NT2/D1 (cell line): ENCODE measurements at regions not wholly inside any gene's neighbourhood (a gene's known extent, or its start where the extent isn't known, plus 50 kb on each side); places are given as distances from the start of the nearest gene placed in this dataset.
"Not testable (repeated sequence)": the region's sequence is repeated elsewhere in the genome, so short reads cannot be mapped to it uniquely, and the experiment has no call there.

ENCODE experiments used
- DNase-seq: peaks from one replicate; pipeline ENCODE4 v3.0.0-alpha.2; 2011; ENCODE audit warnings: low read depth, low spot score
- H3K27me3 ChIP-seq: 2 replicates; pipeline ENCODE4 v1.6.0; 2011; ENCODE audit warnings: mild to moderate bottlenecking; ENCODE audit not compliant: insufficient read length, insufficient read depth
- H3K36me3 ChIP-seq: 2 replicates; pipeline ENCODE4 v1.6.1; 2011; ENCODE audit warnings: mild to moderate bottlenecking, low read length, mixed read lengths; ENCODE audit not compliant: insufficient read depth, insufficient read length
- H3K4me1 ChIP-seq: 2 replicates; pipeline ENCODE4 v1.5.1; 2011; ENCODE audit not compliant: insufficient read depth, insufficient read length
- H3K4me3 ChIP-seq: 2 replicates; pipeline ENCODE4 v1.5.1; 2011; ENCODE audit warnings: low read depth; ENCODE audit not compliant: insufficient read length
- H3K9ac ChIP-seq: 2 replicates; pipeline ENCODE4 v1.6.0; 2011; ENCODE audit warnings: low read depth; ENCODE audit not compliant: insufficient read length
- H3K9me3 ChIP-seq: 2 replicates; pipeline ENCODE4 v1.5.1; 2011; ENCODE audit warnings: mild to moderate bottlenecking, low read length; ENCODE audit not compliant: insufficient read depth
- SUZ12 ChIP-seq: IDR thresholded peaks from 2 replicates; pipeline ENCODE4 v1.6.1; 2011; ENCODE audit not compliant: insufficient read length, insufficient read depth; ENCODE audit errors: extremely low read depth
- YY1 ChIP-seq: IDR thresholded peaks from 2 replicates; pipeline ENCODE4 v1.6.1; 2011; ENCODE audit not compliant: insufficient read length, insufficient read depth
- ZNF274 ChIP-seq: IDR thresholded peaks from 2 replicates; pipeline ENCODE4 v1.6.1; 2011; ENCODE audit warnings: mild to moderate bottlenecking, low read depth, low read length

DNA sequence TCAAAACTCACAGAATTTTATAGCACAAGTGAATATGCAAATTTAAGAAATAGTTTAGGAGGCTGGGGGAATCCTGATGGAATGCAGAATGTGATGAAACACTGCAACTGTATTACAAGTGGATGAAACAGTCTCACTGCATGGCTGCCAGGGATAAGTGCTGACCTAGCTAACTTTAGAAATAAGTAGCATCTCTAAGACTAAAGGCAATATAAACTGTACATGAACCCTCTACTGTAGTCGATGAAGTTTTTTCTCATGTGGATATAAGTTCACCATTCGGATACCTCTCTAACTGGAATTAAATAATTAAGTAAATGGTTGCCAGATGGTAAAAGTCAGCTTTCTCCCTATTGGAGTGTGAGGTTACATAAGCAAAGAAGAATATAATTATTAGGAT lies 777.8 kb upstream of the RAB6C start:
- Histone ChIP-seq H3K27me3 (no peaks in the 10 kb centered on the region), H3K36me3 (no peaks in the 10 kb centered on the region), H3K9me3 (no peaks in the 10 kb centered on the region), H3K9ac (no peak overlapping the region), H3K4me3 (no peak overlapping the region), H3K4me1 (no peaks in the 10 kb centered on the region)
- no peak for DNase-seq
- TF ChIP-seq ZNF274 (no peak), YY1 (no peak), SUZ12 (no peak)

GRCh38 chr2:129203331-129203730 lies 776.1 kb upstream of the RAB6C start:
- no peak for TF ChIP-seq SUZ12
- TF ChIP-seq ZNF274, result no peak
- no peak for TF ChIP-seq YY1

DNA sequence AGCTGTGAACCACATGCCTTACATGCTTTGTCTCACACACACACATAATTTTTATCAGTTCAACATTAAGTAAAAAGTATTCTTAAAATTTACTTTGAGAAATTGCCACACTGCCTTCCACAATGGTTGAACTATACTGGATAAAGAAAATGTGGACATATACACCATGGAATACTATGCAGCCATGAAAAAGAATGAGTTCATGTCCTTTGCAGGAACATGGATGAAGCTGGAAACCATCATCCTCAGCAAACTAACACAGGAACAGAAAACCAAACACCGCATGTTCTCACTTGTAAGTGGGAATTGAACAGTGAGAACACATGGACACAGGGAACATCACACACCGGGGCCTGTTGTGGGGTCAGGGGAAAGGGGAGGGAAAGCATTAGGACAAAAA lies 774.9 kb upstream of the RAB6C start:
- H3K27me3 ChIP-seq, H3K4me1 ChIP-seq, H3K9ac ChIP-seq, H3K9me3 ChIP-seq, H3K4me3 ChIP-seq, DNase-seq, H3K36me3 ChIP-seq: not testable (repeated sequence)

More at GRCh38 chr2:129203331-129203730, 776.1 kb upstream of the RAB6C start:
- Histone ChIP-seq H3K4me1 (no peaks in the 10 kb centered on the region), H3K27me3 (no peaks in the 10 kb centered on the region), H3K4me3 (no peak overlapping the region), H3K9me3 (no peaks in the 10 kb centered on the region), H3K36me3 (no peaks in the 10 kb centered on the region), H3K9ac (no peak overlapping the region)
- DNase-seq, result no peak

DNA sequence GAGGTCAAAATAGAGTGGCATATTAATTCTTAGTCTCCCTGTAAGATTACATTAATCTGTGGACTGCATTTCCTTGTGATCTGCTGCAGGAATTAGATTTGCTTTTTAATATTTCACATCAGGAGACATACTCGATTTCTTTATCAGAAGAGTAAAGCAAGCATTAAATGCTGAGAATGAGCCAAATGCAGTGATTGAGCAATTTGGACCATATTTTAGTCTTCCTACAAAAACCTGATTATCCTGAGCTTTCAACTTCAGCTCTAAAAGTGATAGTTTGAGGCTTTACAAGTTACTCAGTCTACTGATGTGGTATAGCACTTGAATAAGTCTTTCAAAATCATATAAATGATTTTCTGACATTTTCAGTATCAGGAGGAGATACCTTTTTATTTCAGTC lies 774.3 kb upstream of the RAB6C start:
- no peak for TF ChIP-seq YY1
- no peak for TF ChIP-seq ZNF274
- no peak for TF ChIP-seq SUZ12
- no peaks in the 10 kb centered on the region for H3K36me3 ChIP-seq
- no peaks in the 10 kb centered on the region for H3K9me3 ChIP-seq
- H3K27me3 ChIP-seq, result no peaks in the 10 kb centered on the region
- DNase-seq, result no peak
- H3K4me3 ChIP-seq, result no peak overlapping the region
- H3K9ac ChIP-seq, result no peak overlapping the region
- no peaks in the 10 kb centered on the region for H3K4me1 ChIP-seq

- TF ChIP-seq YY1, result no peak
- no peak for TF ChIP-seq ZNF274
- TF ChIP-seq SUZ12, result no peak
- Histone ChIP-seq H3K27me3 (no peaks in the 10 kb centered on the region), H3K9me3 (no peaks in the 10 kb centered on the region), H3K36me3 (no peaks in the 10 kb centered on the region), H3K9ac (no peak overlapping the region), H3K4me1 (no peaks in the 10 kb centered on the region), H3K4me3 (no peak overlapping the region)
- DNase-seq, result no peak
Measured at GRCh38 chr2:129205766-129206165, 773.7 kb upstream of the RAB6C start.

- Histone ChIP-seq H3K27me3 (no peaks in the 10 kb centered on the region), H3K9ac (no peak overlapping the region), H3K36me3 (no peaks in the 10 kb centered on the region), H3K4me1 (no peaks in the 10 kb centered on the region), H3K9me3 (no peaks in the 10 kb centered on the region), H3K4me3 (no peak overlapping the region)
- no peak for DNase-seq
- no peak for TF ChIP-seq YY1
- no peak for TF ChIP-seq SUZ12
- no peak for TF ChIP-seq ZNF274
Measured at GRCh38 chr2:129212299-129212958, 767.0 kb upstream of the RAB6C start.

GRCh38 chr2:129224022-129224421 lies 755.4 kb upstream of the RAB6C start:
- Histone ChIP-seq H3K4me1 (no peaks in the 10 kb centered on the region), H3K4me3 (no peak overlapping the region), H3K9ac (no peak overlapping the region), H3K36me3 (no peaks in the 10 kb centered on the region), H3K27me3 (no peaks in the 10 kb centered on the region), H3K9me3 (no peaks in the 10 kb centered on the region)
- TF ChIP-seq ZNF274, result no peak
- no peak for TF ChIP-seq YY1
- no peak for TF ChIP-seq SUZ12
- no peak for DNase-seq
